Astrocyte (in vitro differentiated cells and primary cell): ENCODE measurements at regions not wholly inside any gene's neighbourhood (a gene's known extent, or its start where the extent isn't known, plus 50 kb on each side); places are given as distances from the start of the nearest gene placed in this dataset.

Experiments used
- CTCF ChIP-seq: IDR thresholded peaks from 2 replicates; pipeline ENCODE4 v1.5.1; 2011; ENCODE audit warnings: low read depth, mild to moderate bottlenecking, inconsistent platforms, low read length, moderate library complexity; ENCODE audit not compliant: insufficient read depth
- EZH2 ChIP-seq: IDR thresholded peaks from 2 replicates; pipeline ENCODE4 v1.6.1; 2012; ENCODE audit warnings: mild to moderate bottlenecking, low read length, inconsistent platforms; ENCODE audit not compliant: insufficient read depth

- TF ChIP-seq CTCF (no peak), EZH2 (no peak)
These were observed 130.9 kb downstream of the MYCN start for GRCh38 chr2:16071039-16071864.
